ENCODE measurements at regions not wholly inside any gene's neighbourhood (a gene's known extent, or its start where the extent isn't known, plus 50 kb on each side); places are given as distances from the start of the nearest gene placed in this dataset.

- TF ChIP-seq CTCF (IDR thresholded peaks at IDR 0.05; ENCODE audit: low read depth, low read length, missing input control) (no peak), ATF3 (IDR thresholded peaks at IDR 0.05) (no peak), HNF4G (IDR thresholded peaks at IDR 0.05) (no peak), JUND (IDR thresholded peaks at IDR 0.05) (no peak), YY1 (IDR thresholded peaks at IDR 0.05) (no peak), MAX (IDR thresholded peaks at IDR 0.05) (no peak), REST (IDR thresholded peaks at IDR 0.05) (no peak), RAD21 (IDR thresholded peaks at IDR 0.05) (no peak), TAF1 (conservative IDR thresholded peaks at IDR 0.05) (no peak), ZBTB33 (IDR thresholded peaks at IDR 0.05) (no peak)
Observed at GRCh38 chr4:141391771-141392170, 171.1 kb downstream of the ZNF330 start.
